Glutamatergic neuron (in vitro differentiated cells): ENCODE measurements at regions not wholly inside any gene's neighbourhood (a gene's known extent, or its start where the extent isn't known, plus 50 kb on each side); places are given as distances from the start of the nearest gene placed in this dataset.

Experiments used
- DNase-seq: peaks from one replicate; pipeline ENCODE4 v3.0.0; 2022
- H3K27ac Mint-ChIP-seq: one replicate; pipeline ENCODE4 v1.8.0; 2020; ENCODE audit warnings: mild to moderate bottlenecking, mixed read lengths, inconsistent platforms; ENCODE audit not compliant: unreplicated experiment
- H3K27me3 Mint-ChIP-seq: one replicate; pipeline ENCODE4 v1.8.0; 2020; ENCODE audit warnings: mild to moderate bottlenecking, moderate library complexity, mixed read lengths, inconsistent platforms; ENCODE audit not compliant: unreplicated experiment
- H3K36me3 Mint-ChIP-seq: one replicate; pipeline ENCODE4 v1.8.0; 2020; ENCODE audit warnings: mild to moderate bottlenecking, mixed read lengths, inconsistent platforms; ENCODE audit not compliant: unreplicated experiment
- H3K4me1 Mint-ChIP-seq: one replicate; pipeline ENCODE4 v1.8.0; 2020; ENCODE audit warnings: mild to moderate bottlenecking, low read depth, mixed read lengths, inconsistent platforms; ENCODE audit not compliant: unreplicated experiment
- H3K4me3 Mint-ChIP-seq: one replicate; pipeline ENCODE4 v1.8.0; 2020; ENCODE audit warnings: mild to moderate bottlenecking, mixed read lengths, inconsistent platforms; ENCODE audit not compliant: unreplicated experiment
- H3K9me3 Mint-ChIP-seq: one replicate; pipeline ENCODE4 v1.8.0; 2020; ENCODE audit warnings: mild to moderate bottlenecking, moderate library complexity, mixed read lengths, inconsistent platforms; ENCODE audit not compliant: unreplicated experiment
- CTCF ChIP-seq: fragments of 200-600 bp; sonication (generic); IDR thresholded peaks from one replicate; pipeline ENCODE4 v1.5.0; 2021; ENCODE audit not compliant: partially characterized antibody, unreplicated experiment

- no peaks in the 10 kb centered on the region for H3K36me3 Mint-ChIP-seq
- DNase-seq, result no peak
- H3K4me3 Mint-ChIP-seq, result no peak overlapping the region
- peaks cover 3% of the 10 kb centered on the region for H3K9me3 Mint-ChIP-seq
- no peak overlapping the region for H3K27ac Mint-ChIP-seq
- TF ChIP-seq CTCF, result no peak
- no peaks in the 10 kb centered on the region for H3K27me3 Mint-ChIP-seq
- H3K4me1 Mint-ChIP-seq, result no peaks in the 10 kb centered on the region
These were observed 271.4 kb upstream of the NCAM1 start for GRCh38 chr11:112689851-112690250.

GRCh38 chr11:112693781-112694180 lies 267.4 kb upstream of the NCAM1 start:
- Mint-ChIP-seq H3K27me3 (peaks cover 3% of the 10 kb centered on the region), H3K36me3 (no peaks in the 10 kb centered on the region), H3K4me1 (peaks cover 10% of the 10 kb centered on the region)

DNA sequence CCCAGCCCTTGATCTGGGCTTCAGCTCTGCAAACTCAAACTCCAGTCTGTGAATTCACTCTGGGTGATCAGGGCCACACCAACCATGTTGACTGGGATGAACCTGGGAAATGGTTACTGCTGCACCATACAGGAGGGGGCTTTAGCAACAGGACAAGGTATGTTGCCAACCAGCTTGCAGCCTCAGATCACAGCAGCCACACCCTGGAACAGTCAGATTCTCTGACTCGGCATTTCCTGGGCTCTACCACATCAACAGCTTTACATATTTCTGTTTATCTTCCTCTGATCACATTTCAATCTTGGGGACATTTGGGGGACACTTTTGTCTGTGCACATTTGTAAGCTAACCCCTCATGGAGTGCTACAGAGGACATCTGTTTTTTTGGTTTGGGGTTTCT lies 267.0 kb upstream of the NCAM1 start:
- H3K4me3 Mint-ChIP-seq, result no peak overlapping the region
- H3K27me3 Mint-ChIP-seq, result peaks cover 3% of the 10 kb centered on the region

More at GRCh38 chr11:112693781-112694180, 267.4 kb upstream of the NCAM1 start:
- Mint-ChIP-seq H3K4me3 (no peak overlapping the region), H3K9me3 (peaks cover 3% of the 10 kb centered on the region), H3K27ac (no peak overlapping the region)
- TF ChIP-seq CTCF, result no peak
- DNase-seq, result no peak

GRCh38 chr11:112694813-112695212 lies 266.4 kb upstream of the NCAM1 start:
- Mint-ChIP-seq H3K27me3 (peaks cover 3% of the 10 kb centered on the region), H3K9me3 (peaks cover 3% of the 10 kb centered on the region), H3K4me1 (peaks cover 10% of the 10 kb centered on the region), H3K36me3 (no peaks in the 10 kb centered on the region), H3K4me3 (no peak overlapping the region), H3K27ac (no peak overlapping the region)
- DNase-seq, result no peak
- TF ChIP-seq CTCF, result no peak

More for the DNA sequence above, 267.0 kb upstream of the NCAM1 start:
- no peak overlapping the region for H3K27ac Mint-ChIP-seq
- DNase-seq, result no peak
- peaks cover 3% of the 10 kb centered on the region for H3K9me3 Mint-ChIP-seq
- no peak for TF ChIP-seq CTCF
- H3K4me1 Mint-ChIP-seq, result peaks cover 10% of the 10 kb centered on the region
- no peaks in the 10 kb centered on the region for H3K36me3 Mint-ChIP-seq

GRCh38 chr11:112697391-112698178 lies 263.6 kb upstream of the NCAM1 start:
- Mint-ChIP-seq H3K36me3 (peaks cover 4% of the 10 kb centered on the region), H3K4me1 (peaks cover 10% of the 10 kb centered on the region), H3K4me3 (no peak overlapping the region), H3K27ac (no peak overlapping the region), H3K9me3 (no peaks in the 10 kb centered on the region), H3K27me3 (peaks cover 3% of the 10 kb centered on the region)
- peak; percentile 27 for TF ChIP-seq CTCF
- DNase-seq, result no peak
